ENCODE measurements at regions not wholly inside any gene's neighbourhood (a gene's known extent, or its start where the extent isn't known, plus 50 kb on each side); places are given as distances from the start of the nearest gene placed in this dataset.

DNA sequence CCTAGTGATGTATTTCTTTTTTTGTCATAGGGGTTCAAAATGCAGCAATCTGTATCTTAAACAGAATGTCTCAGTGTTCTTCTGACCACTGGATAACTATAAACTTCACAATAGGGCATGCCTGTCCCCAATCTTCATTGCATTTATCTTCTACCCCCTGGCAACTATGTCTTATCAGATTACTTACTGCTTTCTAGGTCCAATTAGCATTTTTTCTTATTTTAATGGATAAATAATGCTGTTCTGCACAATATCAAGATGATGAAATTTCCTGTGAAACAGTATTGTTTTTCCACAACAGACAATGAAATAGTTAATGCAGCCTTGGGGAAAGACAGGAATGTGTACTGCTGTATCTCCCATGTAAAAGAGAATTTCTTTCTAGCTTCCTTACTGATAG, 432.1 kb downstream of the NSUN3 start:
- TF ChIP-seq CTCF (IDR thresholded peaks at IDR 0.05; ENCODE audit: low read length) (no peak), EZH2 (IDR thresholded peaks at IDR 0.05; ENCODE audit: borderline replicate concordance, low read length) (no peak)
